OCI-LY3 (cell line): ENCODE measurements at regions not wholly inside any gene's neighbourhood (a gene's known extent, or its start where the extent isn't known, plus 50 kb on each side); places are given as distances from the start of the nearest gene placed in this dataset.

Source experiments
- H2AFZ ChIP-seq: fragments of 200-600, 300-600 bp; shearing (Covaris generic); 2 replicates; pipeline ENCODE4 v1.6.0; 2014; ENCODE audit warnings: antibody characterized with exemption, low read depth, low read length
- H3K27ac ChIP-seq: fragments of 200-600, 300-600 bp; sonication (generic); 2 replicates; pipeline ENCODE4 v1.5.1; 2014; ENCODE audit warnings: mild to moderate bottlenecking, low read length, moderate library complexity, mixed read lengths
- H3K27me3 ChIP-seq: fragments of 200-600, 300-600 bp; sonication (generic); 2 replicates; pipeline ENCODE4 v1.6.1; 2014; ENCODE audit warnings: low read depth, low read length, mixed read lengths
- H3K36me3 ChIP-seq: fragments of 200-600, 300-600 bp; sonication (generic); replicated peaks from 2 replicates; pipeline ENCODE3; 2014; ENCODE audit warnings: low read depth, low read length, mixed read lengths
- H3K4me1 ChIP-seq: fragments of 300-600, 200-600 bp; sonication (generic); 2 replicates; pipeline ENCODE4 v1.6.1; 2014; ENCODE audit warnings: low read length, mixed read lengths
- H3K4me2 ChIP-seq: fragments of 200-600, 300-600 bp; sonication (generic); 2 replicates; pipeline ENCODE4 v1.6.1; 2014; ENCODE audit warnings: low read length, mixed read lengths
- H3K4me3 ChIP-seq: fragments of 300-600, 200-600 bp; sonication (generic); 2 replicates; pipeline ENCODE4 v1.5.1; 2014; ENCODE audit warnings: antibody characterized with exemption, mild to moderate bottlenecking, low read length, moderate library complexity
- H3K79me2 ChIP-seq: fragments of 300-600, 200-600 bp; shearing (Covaris generic); 2 replicates; pipeline ENCODE4 v1.6.1; 2014; ENCODE audit warnings: mild to moderate bottlenecking, low read length, mixed read lengths
- H3K9ac ChIP-seq: fragments of 300-600, 200-600 bp; shearing (Covaris generic); 2 replicates; pipeline ENCODE4 v1.6.0; 2014; ENCODE audit warnings: mild to moderate bottlenecking, low read length, moderate library complexity
- H3K9me3 ChIP-seq: fragments of 200-600, 300-600 bp; shearing (Covaris generic); 2 replicates; pipeline ENCODE4 v1.6.1; 2014; ENCODE audit warnings: low read length, mixed read lengths; ENCODE audit not compliant: insufficient read depth
- H4K20me1 ChIP-seq: fragments of 200-600, 300-600 bp; sonication (generic); 2 replicates; pipeline ENCODE4 v1.6.1; 2016; ENCODE audit warnings: low read length, mixed read lengths; ENCODE audit not compliant: insufficient read depth
- EZH2phosphoT487 ChIP-seq: fragments of 200-600 bp; shearing (Covaris generic); IDR thresholded peaks from 2 replicates; pipeline ENCODE4 v1.6.1; 2018; ENCODE audit warnings: antibody characterized with exemption, mixed run types, low read depth
- TF ChIP-seq, protein P1 (sequence below): fragments of 200-600, 300-600 bp; sonication (generic); IDR thresholded peaks from 2 replicates; pipeline ENCODE4 v1.5.1; 2014; ENCODE audit warnings: antibody characterized with exemption, low read length, low read depth

DNA sequence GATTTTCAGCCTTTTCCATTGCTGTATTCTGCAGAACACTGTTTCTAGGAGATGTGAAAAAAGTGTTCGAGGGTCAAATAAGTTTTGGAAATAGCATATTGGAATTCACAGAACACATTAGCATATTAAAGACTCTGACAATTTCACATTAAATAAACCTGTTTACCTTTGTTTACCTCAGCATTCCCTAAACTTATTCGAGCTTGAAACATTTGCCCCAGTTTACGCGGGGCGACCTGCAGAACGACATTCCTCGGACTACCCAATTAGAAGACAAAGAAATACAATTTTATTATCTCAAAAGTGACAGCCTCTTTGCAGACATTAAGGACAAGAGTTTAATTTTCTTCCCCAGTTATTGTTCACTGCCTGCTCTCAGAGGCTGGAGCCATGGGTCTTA, 110.3 kb upstream of the NFIB start:
- H3K79me2 ChIP-seq: no peaks in the 10 kb centered on the region
- H3K27ac ChIP-seq: no peak overlapping the region
- H3K4me1 ChIP-seq: peaks cover 43% of the 10 kb centered on the region
- no peak overlapping the region for H3K9ac ChIP-seq
- TF ChIP-seq, protein P1, sequence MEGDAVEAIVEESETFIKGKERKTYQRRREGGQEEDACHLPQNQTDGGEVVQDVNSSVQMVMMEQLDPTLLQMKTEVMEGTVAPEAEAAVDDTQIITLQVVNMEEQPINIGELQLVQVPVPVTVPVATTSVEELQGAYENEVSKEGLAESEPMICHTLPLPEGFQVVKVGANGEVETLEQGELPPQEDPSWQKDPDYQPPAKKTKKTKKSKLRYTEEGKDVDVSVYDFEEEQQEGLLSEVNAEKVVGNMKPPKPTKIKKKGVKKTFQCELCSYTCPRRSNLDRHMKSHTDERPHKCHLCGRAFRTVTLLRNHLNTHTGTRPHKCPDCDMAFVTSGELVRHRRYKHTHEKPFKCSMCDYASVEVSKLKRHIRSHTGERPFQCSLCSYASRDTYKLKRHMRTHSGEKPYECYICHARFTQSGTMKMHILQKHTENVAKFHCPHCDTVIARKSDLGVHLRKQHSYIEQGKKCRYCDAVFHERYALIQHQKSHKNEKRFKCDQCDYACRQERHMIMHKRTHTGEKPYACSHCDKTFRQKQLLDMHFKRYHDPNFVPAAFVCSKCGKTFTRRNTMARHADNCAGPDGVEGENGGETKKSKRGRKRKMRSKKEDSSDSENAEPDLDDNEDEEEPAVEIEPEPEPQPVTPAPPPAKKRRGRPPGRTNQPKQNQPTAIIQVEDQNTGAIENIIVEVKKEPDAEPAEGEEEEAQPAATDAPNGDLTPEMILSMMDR: no peak
- TF ChIP-seq EZH2phosphoT487: no peak
- H3K36me3 ChIP-seq: no peaks in the 10 kb centered on the region
- no peaks in the 10 kb centered on the region for H4K20me1 ChIP-seq
- H3K27me3 ChIP-seq: no peaks in the 10 kb centered on the region
- H3K4me3 ChIP-seq: no peak overlapping the region
- H2AFZ ChIP-seq: no peak overlapping the region
- H3K9me3 ChIP-seq: no peaks in the 10 kb centered on the region
- no peak overlapping the region for H3K4me2 ChIP-seq

GRCh38 chr9:14423815-14424261, 109.9 kb upstream of the NFIB start:
- no peaks in the 10 kb centered on the region for H4K20me1 ChIP-seq
- no peaks in the 10 kb centered on the region for H3K79me2 ChIP-seq
- H3K4me2 ChIP-seq: no peak overlapping the region
- H3K4me1 ChIP-seq: peaks cover 38% of the 10 kb centered on the region
- H3K4me3 ChIP-seq: no peak overlapping the region
- no peaks in the 10 kb centered on the region for H3K27me3 ChIP-seq
- no peaks in the 10 kb centered on the region for H3K9me3 ChIP-seq
- TF ChIP-seq EZH2phosphoT487: no peak
- no peak overlapping the region for H3K27ac ChIP-seq
- no peaks in the 10 kb centered on the region for H3K36me3 ChIP-seq
- H3K9ac ChIP-seq: no peak overlapping the region
- H2AFZ ChIP-seq: no peak overlapping the region

GRCh38 chr9:14421291-14421690, 107.3 kb upstream of the NFIB start:
- Histone ChIP-seq H4K20me1 (no peaks in the 10 kb centered on the region), H2AFZ (no peak overlapping the region), H3K36me3 (no peaks in the 10 kb centered on the region), H3K4me3 (no peak overlapping the region), H3K27ac (no peak overlapping the region), H3K27me3 (no peaks in the 10 kb centered on the region), H3K4me1 (peaks cover 14% of the 10 kb centered on the region), H3K9ac (no peak overlapping the region), H3K79me2 (no peaks in the 10 kb centered on the region), H3K4me2 (no peak overlapping the region), H3K9me3 (no peaks in the 10 kb centered on the region)
- no peak for TF ChIP-seq EZH2phosphoT487
- TF ChIP-seq, protein P1: no peak

DNA sequence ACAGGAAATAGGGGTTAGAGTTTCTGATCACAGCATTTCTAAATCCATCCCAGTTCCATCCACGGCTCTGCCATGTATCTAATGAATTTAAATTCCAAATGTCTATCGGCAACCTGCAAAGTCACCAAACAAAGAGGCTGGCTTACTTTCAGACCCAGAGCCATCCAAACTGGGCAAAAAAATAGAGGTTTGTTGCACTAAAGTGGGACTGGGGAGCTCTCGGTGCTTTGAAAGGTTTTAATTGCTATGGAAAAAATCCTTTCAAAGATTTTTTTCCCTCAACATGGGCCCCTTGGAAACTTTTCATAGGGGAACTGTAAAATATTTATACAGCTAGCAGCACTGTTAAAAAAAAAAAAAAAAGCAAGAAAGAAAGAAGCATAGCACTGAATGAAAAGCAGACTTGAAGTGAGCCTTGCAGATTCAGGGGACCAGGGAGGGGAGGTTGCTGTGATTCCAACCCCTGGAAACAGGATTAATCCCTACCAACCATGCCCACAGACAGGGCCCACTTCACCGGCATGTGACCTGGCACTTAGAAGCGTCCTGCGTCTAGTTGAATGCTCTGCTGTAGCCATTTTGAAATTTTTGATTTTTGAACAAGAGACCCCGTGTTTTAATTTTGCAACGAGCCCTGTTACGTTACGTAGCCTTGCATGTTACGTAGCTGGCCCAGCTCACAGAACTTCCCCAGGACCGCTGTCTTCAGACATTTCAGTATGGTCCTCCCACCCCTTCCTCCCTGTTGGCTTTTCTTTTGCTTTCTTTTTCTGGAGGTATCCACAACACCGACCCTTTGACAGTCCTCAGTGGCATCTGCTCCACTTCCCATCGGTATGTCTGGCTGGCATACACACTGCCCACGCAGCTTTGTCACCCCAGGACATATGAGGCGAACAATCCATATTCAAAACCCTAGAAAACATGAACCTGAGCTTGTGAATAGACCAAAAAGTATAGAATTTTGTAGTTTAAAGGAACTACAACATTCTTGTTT, 105.3 kb upstream of the NFIB start:
- no peak overlapping the region for H2AFZ ChIP-seq
- TF ChIP-seq EZH2phosphoT487: no peak
- TF ChIP-seq, protein P1: no peak
- H3K9me3 ChIP-seq: no peaks in the 10 kb centered on the region
- no peak overlapping the region for H3K27ac ChIP-seq
- no peaks in the 10 kb centered on the region for H3K36me3 ChIP-seq
- peaks cover 9% of the 10 kb centered on the region for H3K4me1 ChIP-seq
- no peaks in the 10 kb centered on the region for H3K79me2 ChIP-seq
- no peaks in the 10 kb centered on the region for H4K20me1 ChIP-seq
- H3K4me2 ChIP-seq: no peak overlapping the region
- H3K9ac ChIP-seq: no peak overlapping the region
- H3K27me3 ChIP-seq: no peaks in the 10 kb centered on the region
- H3K4me3 ChIP-seq: no peak overlapping the region
